Spleen (tissue), 11 donors: ENCODE measurements at regions not wholly inside any gene's neighbourhood (a gene's known extent, or its start where the extent isn't known, plus 50 kb on each side); places are given as distances from the start of the nearest gene placed in this dataset.
"Not testable (repeated sequence)": the region's sequence is repeated elsewhere in the genome, so short reads cannot be mapped to it uniquely, and the experiment has no call there.

ENCODE experiments used
- DNase-seq: peaks from one replicate; pipeline ENCODE4 v3.0.0-alpha.2; 2020
- H3K27ac ChIP-seq, 8 donors: fragments of 200-600 bp; sonication (generic) in 7 of 8; 1 replicate in 4 of 8; 2 replicates in 4 of 8; pipeline versions ENCODE4 v1.5.0 to v1.8.0; 2016 to 2021; ENCODE audit warnings: inconsistent platforms in 4 of 8, mild to moderate bottlenecking in 4 of 8, moderate library complexity in 1 of 8
- H3K27me3 ChIP-seq, 7 donors: fragments of 200-600 bp; sonication (generic) in 6 of 7; replicated peaks in 1 of 7; 1 replicate in 4 of 7; 2 replicates in 3 of 7; pipeline versions ENCODE4 v1.5.0 to v1.8.0; 2016 to 2021; ENCODE audit warnings: inconsistent platforms in 3 of 7, mild to moderate bottlenecking in 1 of 7
- H3K36me3 ChIP-seq, 6 donors: fragments of 200-600 bp; sonication (generic) in 5 of 6; 1 replicate in 4 of 6; 2 replicates in 2 of 6; pipeline versions ENCODE4 v1.5.0 to v1.8.0; 2016 to 2021; ENCODE audit warnings: inconsistent platforms in 2 of 6
- H3K4me1 ChIP-seq, 6 donors: fragments of 200-600 bp; sonication (generic) in 5 of 6; 1 replicate in 3 of 6; 2 replicates in 3 of 6; pipeline versions ENCODE4 v1.5.0 to v1.8.0; 2016 to 2021; ENCODE audit warnings: inconsistent platforms in 3 of 6
- H3K4me3 ChIP-seq, 8 donors: fragments of 200-600 bp; sonication (generic) in 7 of 8; 1 replicate in 4 of 8; 2 replicates in 4 of 8; pipeline versions ENCODE4 v1.5.0 to v1.8.0; 2016 to 2021; ENCODE audit warnings: inconsistent platforms in 4 of 8, mild to moderate bottlenecking in 4 of 8, moderate library complexity in 2 of 8
- H3K9me3 ChIP-seq, 8 donors: fragments of 200-600 bp; sonication (generic) in 7 of 8; 1 replicate in 4 of 8; 2 replicates in 4 of 8; pipeline versions ENCODE4 v1.5.0 to v1.8.0; 2016 to 2021; ENCODE audit warnings: inconsistent platforms in 4 of 8
- CTCF ChIP-seq, 11 experiments: fragments of 200-600 bp in 7 of 11; fragments of 450-650 bp in 4 of 11; sonication (generic) in 4 of 11; IDR thresholded peaks in 8 of 11; conservative IDR thresholded peaks in 3 of 11; 1 replicate in 7 of 11; 2 replicates in 4 of 11; pipeline versions ENCODE4 v1.4.0 to v1.8.0; 2016 to 2021; ENCODE audit warnings: antibody characterized with exemption in 11 of 11, inconsistent platforms in 4 of 11, mild to moderate bottlenecking in 1 of 11
- POLR2A ChIP-seq, 3 donors: fragments of 450-650 bp; IDR thresholded peaks; one replicate each; pipeline ENCODE4 v1.5.1; 2017; ENCODE audit warnings: antibody characterized with exemption in 3 of 3, mild to moderate bottlenecking in 1 of 3
- POLR2AphosphoS5 ChIP-seq, 3 donors: sonication (generic); formaldehyde crosslinking; IDR thresholded peaks; one replicate each; pipeline ENCODE4 v1.5.1; 2017; ENCODE audit warnings: antibody characterized with exemption in 3 of 3
- WGBS, 5 donors: extraction: QIAGEN DNeasy Blood & Tissue Kit in 3 of 5; methylation state at CpG; one replicate each; pipeline versions ENCODE4 v1.1.5 to v1.1.7; 2013 to 2018; 5-methylcytosine and 5-hydroxymethylcytosine counted together
- intact Hi-C: fragments of 100-400 bp; cut with DNase I; formaldehyde crosslinking; loops from one replicate; pipeline ENCODE4 v1.15.0; 2023; ENCODE audit warnings: low total_unique reads
- donor health status: healthy with polysubstance abuse.
- donor health status: DM: no; HTN: no; CAD: no; lungs with moderate emphysema.
- donor health status: DM: no; HTN: no; CAD: no.
- donor health status: Bipolar disorder and iron deficiency.
- donor health status: healthy.
- donor health status: DM: no; HTN: no; CAD: no.
- donor health status: DM: yes; HTN: yes; CAD: no.

GRCh38 chr17:63024716-63025115 is 58.7 kb downstream of the TANC2 start:
- Histone ChIP-seq H3K9me3 (no peaks in the 10 kb centered on the region), H3K4me1 (no peaks in the 10 kb centered on the region), H3K36me3 (no peaks in the 10 kb centered on the region), H3K27ac (no peak overlapping the region), H3K27me3 (no peaks in the 10 kb centered on the region), H3K4me3 (no peak overlapping the region)
- TF ChIP-seq CTCF (IDR thresholded peaks at IDR 0.05 in 8 of 11, conservative IDR thresholded peaks at IDR 0.05 in 3 of 11) (no peak), POLR2AphosphoS5 (IDR thresholded peaks at IDR 0.05) (no peak), POLR2A (IDR thresholded peaks at IDR 0.05) (no peak)
- no peak for DNase-seq
- intact Hi-C loops: no loop called here

- H3K27me3 ChIP-seq, H3K9me3 ChIP-seq, H3K36me3 ChIP-seq, intact Hi-C loops, H3K4me1 ChIP-seq, DNase-seq, H3K4me3 ChIP-seq, H3K27ac ChIP-seq: not testable (repeated sequence)
- 87 to 96% (median 88%) methylated on average over 4 of the region's 4 CpGs for WGBS, 5 donors
Measured at GRCh38 chr17:63025637-63026036, 59.6 kb downstream of the TANC2 start.

- H3K4me1 ChIP-seq: no peaks in the 10 kb centered on the region
- no peak for TF ChIP-seq CTCF (IDR thresholded peaks at IDR 0.05 in 8 of 11, conservative IDR thresholded peaks at IDR 0.05 in 3 of 11)
- TF ChIP-seq POLR2AphosphoS5 (IDR thresholded peaks at IDR 0.05): no peak
- TF ChIP-seq POLR2A (IDR thresholded peaks at IDR 0.05): no peak
- no peak overlapping the region for H3K4me3 ChIP-seq
- no peaks in the 10 kb centered on the region for H3K27me3 ChIP-seq
- no peaks in the 10 kb centered on the region for H3K9me3 ChIP-seq
- no peaks in the 10 kb centered on the region for H3K36me3 ChIP-seq
- intact Hi-C loops: no loop called here
- no peak for DNase-seq
- H3K27ac ChIP-seq: no peak overlapping the region
Measured at GRCh38 chr17:63029541-63029940, 63.5 kb downstream of the TANC2 start.

GRCh38 chr17:63032142-63032541 is 66.1 kb downstream of the TANC2 start:
- no peak for DNase-seq
- TF ChIP-seq POLR2A (IDR thresholded peaks at IDR 0.05): no peak
- TF ChIP-seq POLR2AphosphoS5 (IDR thresholded peaks at IDR 0.05): no peak
- no peak for TF ChIP-seq CTCF (IDR thresholded peaks at IDR 0.05 in 8 of 11, conservative IDR thresholded peaks at IDR 0.05 in 3 of 11)
- no peaks in the 10 kb centered on the region for H3K27me3 ChIP-seq
- no peaks in the 10 kb centered on the region for H3K9me3 ChIP-seq
- WGBS, 5 donors: 89 to 100% (median 98%) methylated on average over 2 of the region's 2 CpGs
- no peaks in the 10 kb centered on the region for H3K4me1 ChIP-seq
- intact Hi-C loops: no loop called here
- H3K4me3 ChIP-seq: no peak overlapping the region
- no peak overlapping the region for H3K27ac ChIP-seq
- H3K36me3 ChIP-seq: no peaks in the 10 kb centered on the region

GRCh38 chr17:63033142-63033541 is 67.1 kb downstream of the TANC2 start:
- no peak overlapping the region for H3K4me3 ChIP-seq
- DNase-seq: no peak
- H3K36me3 ChIP-seq: no peaks in the 10 kb centered on the region
- no peaks in the 10 kb centered on the region for H3K9me3 ChIP-seq
- H3K27me3 ChIP-seq: no peaks in the 10 kb centered on the region
- intact Hi-C loops: no loop called here
- WGBS, 5 donors: 65 to 87% (median 83%) methylated on average over 2 of the region's 2 CpGs
- TF ChIP-seq POLR2AphosphoS5 (IDR thresholded peaks at IDR 0.05) (no peak), POLR2A (IDR thresholded peaks at IDR 0.05) (no peak), CTCF (IDR thresholded peaks at IDR 0.05 in 8 of 11, conservative IDR thresholded peaks at IDR 0.05 in 3 of 11) (no peak)
- no peak overlapping the region for H3K27ac ChIP-seq
- no peaks in the 10 kb centered on the region for H3K4me1 ChIP-seq
